ENCODE measurements at regions not wholly inside any gene's neighbourhood (a gene's known extent, or its start where the extent isn't known, plus 50 kb on each side); places are given as distances from the start of the nearest gene placed in this dataset.

DNA sequence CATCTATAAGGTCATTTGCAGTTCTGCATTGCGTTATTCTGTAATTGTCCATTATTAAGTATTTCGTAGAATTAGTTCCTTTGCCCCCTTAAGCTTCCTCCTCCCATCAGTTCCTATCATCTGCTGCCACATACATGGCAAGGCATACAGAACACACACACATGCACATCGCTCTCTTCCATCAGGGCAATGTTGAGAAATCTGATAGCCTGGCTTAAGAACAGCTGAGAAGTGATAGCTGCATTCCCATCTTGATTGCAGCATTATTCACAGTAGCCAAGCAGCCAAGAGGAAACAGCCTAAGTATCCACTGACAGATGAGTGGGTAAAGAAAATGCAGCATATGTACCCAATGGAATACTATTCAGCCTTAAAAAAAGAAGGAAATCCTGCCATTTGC, 186.8 kb upstream of the CADM1 start:
- H3K4me1 Mint-ChIP-seq: no peaks in the 10 kb centered on the region
- no peak overlapping the region for H3K27ac Mint-ChIP-seq
- H3K4me3 Mint-ChIP-seq: no peak overlapping the region
- no peak for DNase-seq
- no peaks in the 10 kb centered on the region for H3K27me3 Mint-ChIP-seq
- H3K36me3 Mint-ChIP-seq (ENCODE audit: low read depth): no peaks in the 10 kb centered on the region
- ChIA-PET POLR2A (no interaction called here), CTCF (no interaction called here)
- no peaks in the 10 kb centered on the region for H3K9me3 Mint-ChIP-seq

DNA sequence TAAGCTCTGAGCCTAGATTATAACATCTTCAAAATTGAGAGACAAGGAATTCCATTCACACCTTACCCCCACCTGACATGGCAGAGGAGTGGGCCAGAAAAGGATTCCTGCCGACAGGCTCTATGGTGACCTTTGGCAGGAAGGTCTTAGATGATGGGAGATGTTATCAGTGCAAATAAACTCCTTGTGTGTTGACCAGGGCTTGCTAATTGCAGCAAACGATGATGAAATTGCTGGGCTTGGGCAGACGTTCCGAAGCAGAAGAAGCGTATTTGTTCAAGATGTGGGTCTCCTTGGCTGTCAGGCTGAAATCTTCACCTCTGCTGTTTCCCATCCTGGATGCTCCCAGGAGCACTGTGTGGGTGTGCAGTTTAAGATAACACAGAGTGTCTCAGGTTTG, 183.7 kb upstream of the CADM1 start:
- H3K9me3 Mint-ChIP-seq: no peaks in the 10 kb centered on the region
- CTCF ChIA-PET: interaction anchor here (1.2 kb wide), 1 partner anchor 12 kb away, joined by 4 read pairs; no protein-coding TSS in a partner anchor
- H3K4me1 Mint-ChIP-seq: no peaks in the 10 kb centered on the region
- no peaks in the 10 kb centered on the region for H3K36me3 Mint-ChIP-seq (ENCODE audit: low read depth)
- H3K27ac Mint-ChIP-seq: no peak overlapping the region
- H3K4me3 Mint-ChIP-seq: no peak overlapping the region
- H3K27me3 Mint-ChIP-seq: no peaks in the 10 kb centered on the region
- DNase-seq: no peak
- POLR2A ChIA-PET: no interaction called here

DNA sequence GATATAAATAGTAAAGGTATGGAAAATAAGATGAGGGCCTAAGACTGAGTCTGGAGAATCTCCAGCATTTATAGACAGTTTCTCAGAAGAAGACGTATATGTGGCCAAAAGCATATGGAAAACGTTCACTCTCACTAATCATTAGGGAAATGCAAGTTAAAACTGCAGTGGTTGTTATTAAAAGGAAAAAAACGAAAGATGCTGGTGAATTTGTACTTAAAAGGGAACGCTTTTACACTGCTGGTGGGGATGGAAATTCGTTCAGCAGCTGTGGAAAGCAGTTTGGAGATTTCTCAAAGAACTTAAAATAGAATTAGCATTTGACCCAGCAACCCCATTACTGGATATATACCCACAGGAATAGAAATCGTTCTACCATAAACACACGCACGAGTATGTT, 180.5 kb upstream of the CADM1 start:
- H3K27ac Mint-ChIP-seq: no peak overlapping the region
- H3K36me3 Mint-ChIP-seq (ENCODE audit: low read depth): no peaks in the 10 kb centered on the region
- no peak overlapping the region for H3K4me3 Mint-ChIP-seq
- H3K4me1 Mint-ChIP-seq: no peaks in the 10 kb centered on the region
- DNase-seq: no peak
- POLR2A ChIA-PET: no interaction called here
- no peaks in the 10 kb centered on the region for H3K27me3 Mint-ChIP-seq
- H3K9me3 Mint-ChIP-seq: no peaks in the 10 kb centered on the region
- CTCF ChIA-PET: no interaction called here

DNA sequence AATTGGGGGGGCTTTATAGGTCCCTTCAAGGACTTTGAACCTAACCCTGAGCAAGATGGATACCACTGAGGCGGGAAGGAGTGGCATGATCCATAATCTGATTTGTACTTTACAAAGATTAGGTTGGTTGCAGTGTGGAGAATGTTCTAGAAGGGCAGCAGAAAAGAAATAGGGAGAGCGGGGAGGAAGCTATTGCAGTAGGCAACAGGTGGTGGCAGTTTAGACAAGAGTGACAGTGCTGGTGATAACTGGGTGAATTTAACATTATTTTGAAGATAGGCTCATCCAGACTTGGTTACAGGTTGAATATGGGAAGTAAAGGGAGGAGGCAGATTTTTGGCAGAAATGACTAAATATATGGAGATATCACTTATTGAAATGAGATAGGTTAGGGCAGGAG, 179.9 kb upstream of the CADM1 start:
- DNase-seq: no peak
- ChIA-PET CTCF (no interaction called here), POLR2A (no interaction called here)
- Mint-ChIP-seq H3K4me3 (no peak overlapping the region), H3K9me3 (no peaks in the 10 kb centered on the region), H3K36me3 (ENCODE audit: low read depth) (no peaks in the 10 kb centered on the region), H3K27ac (peak overlapping the region; percentile 2), H3K27me3 (no peaks in the 10 kb centered on the region), H3K4me1 (no peaks in the 10 kb centered on the region)

DNA sequence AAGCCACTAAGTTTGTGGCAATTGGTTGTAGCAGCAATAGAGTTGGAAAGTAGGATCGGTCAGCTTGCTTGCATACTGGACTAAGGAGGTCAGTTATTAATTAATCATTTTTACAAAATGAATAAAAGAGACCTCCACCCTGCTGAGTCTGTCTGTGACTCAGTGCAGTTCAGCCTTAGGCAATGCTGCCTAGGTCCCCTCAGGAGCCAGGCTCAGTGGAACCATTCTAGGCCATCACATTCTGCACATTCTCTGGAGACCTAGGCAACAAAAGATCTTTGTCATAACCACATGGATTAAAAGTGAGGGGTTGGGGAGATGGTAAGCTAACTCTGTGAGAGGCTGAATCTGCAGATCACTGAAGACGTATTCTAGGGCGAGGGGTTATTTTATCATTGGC, 178.7 kb upstream of the CADM1 start:
- no peak overlapping the region for H3K27ac Mint-ChIP-seq
- H3K4me1 Mint-ChIP-seq: no peaks in the 10 kb centered on the region
- DNase-seq: no peak
- POLR2A ChIA-PET: no interaction called here
- H3K9me3 Mint-ChIP-seq: no peaks in the 10 kb centered on the region
- CTCF ChIA-PET: interaction anchor here (0.6 kb wide), 1 partner anchor 106 kb away, joined by 3 read pairs; no protein-coding TSS in a partner anchor
- H3K4me3 Mint-ChIP-seq: no peak overlapping the region
- H3K27me3 Mint-ChIP-seq: no peaks in the 10 kb centered on the region
- no peaks in the 10 kb centered on the region for H3K36me3 Mint-ChIP-seq (ENCODE audit: low read depth)

DNA sequence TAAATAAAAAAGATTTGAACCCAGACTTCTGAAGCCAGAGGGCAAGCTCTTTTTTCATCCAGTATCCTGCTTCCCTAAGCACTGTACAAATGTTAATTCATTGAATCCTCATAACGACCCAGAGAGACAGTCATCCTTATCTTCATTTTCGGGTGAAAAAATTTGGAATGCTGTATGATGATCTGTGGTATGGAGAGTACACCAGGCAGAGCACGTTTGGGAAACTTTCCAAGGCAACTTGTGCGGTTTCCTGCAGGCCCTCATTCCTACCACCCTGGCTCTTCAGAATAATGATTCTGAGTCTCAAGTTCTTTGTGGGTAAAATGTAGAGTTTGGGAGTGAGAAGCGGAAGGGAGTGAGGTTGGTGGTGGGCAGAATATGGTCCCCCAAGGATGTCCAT, 177.9 kb upstream of the CADM1 start:
- ChIA-PET POLR2A (no interaction called here), CTCF (no interaction called here)
- Mint-ChIP-seq H3K36me3 (ENCODE audit: low read depth) (no peaks in the 10 kb centered on the region), H3K9me3 (no peaks in the 10 kb centered on the region), H3K27ac (no peak overlapping the region), H3K4me3 (no peak overlapping the region), H3K4me1 (no peaks in the 10 kb centered on the region), H3K27me3 (no peaks in the 10 kb centered on the region)
- DNase-seq: no peak

DNA sequence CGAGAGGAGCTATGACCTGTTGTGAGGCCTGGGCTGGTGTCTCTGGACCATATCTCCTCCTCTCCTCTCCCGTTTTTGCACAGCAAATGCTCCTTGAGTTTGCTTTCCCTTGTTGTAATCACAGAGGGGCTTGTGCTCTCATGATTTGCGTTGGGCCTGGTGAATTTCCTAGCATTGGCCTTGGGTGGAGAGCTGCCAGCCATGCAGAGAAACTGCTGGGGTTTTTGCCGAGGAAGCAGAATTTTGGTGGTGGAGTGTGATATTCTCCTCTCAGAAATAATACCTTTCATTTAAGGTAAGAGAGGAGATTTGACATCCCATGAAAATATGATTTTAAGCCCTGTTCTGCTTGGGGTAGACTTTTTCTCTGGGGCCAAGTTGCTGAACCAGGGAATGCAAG, 175.7 kb upstream of the CADM1 start:
- CTCF ChIA-PET: no interaction called here
- no peak overlapping the region for H3K4me3 Mint-ChIP-seq

DNA sequence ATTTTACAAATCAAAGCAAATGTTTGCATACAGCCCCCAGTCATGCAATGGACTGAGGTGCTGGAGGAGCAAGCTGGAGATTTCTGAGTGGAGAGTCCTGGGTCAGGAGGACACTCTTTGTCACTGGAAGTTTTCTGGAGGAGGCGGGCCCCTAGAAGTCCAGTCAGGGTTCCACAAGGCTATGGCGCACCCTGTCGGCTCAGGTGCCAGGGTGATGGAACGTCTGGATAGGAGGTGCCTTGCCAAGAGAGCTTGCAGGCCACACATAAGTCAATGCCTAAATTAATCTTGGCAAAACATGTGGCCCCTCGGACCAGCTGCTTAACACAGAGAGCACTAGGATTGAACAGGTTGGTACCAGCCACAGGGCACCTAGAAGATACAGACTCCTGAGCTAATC, 174.7 kb upstream of the CADM1 start:
- ChIA-PET CTCF (interaction anchor here (0.7 kb wide), 1 partner anchor 280 kb away, joined by 3 read pairs; no protein-coding TSS in a partner anchor), POLR2A (interaction anchor here (0.6 kb wide), 1 partner anchor 425 kb away, joined by 4 read pairs; no protein-coding TSS in a partner anchor)
- H3K27ac Mint-ChIP-seq: no peak overlapping the region
- no peaks in the 10 kb centered on the region for H3K27me3 Mint-ChIP-seq
- no peak for DNase-seq
- no peak overlapping the region for H3K4me3 Mint-ChIP-seq
- H3K9me3 Mint-ChIP-seq: no peaks in the 10 kb centered on the region
- no peaks in the 10 kb centered on the region for H3K4me1 Mint-ChIP-seq
- no peaks in the 10 kb centered on the region for H3K36me3 Mint-ChIP-seq (ENCODE audit: low read depth)

More for the DNA sequence above, 175.7 kb upstream of the CADM1 start:
- Mint-ChIP-seq H3K27ac (no peak overlapping the region), H3K4me1 (no peaks in the 10 kb centered on the region), H3K9me3 (no peaks in the 10 kb centered on the region), H3K36me3 (ENCODE audit: low read depth) (no peaks in the 10 kb centered on the region), H3K27me3 (no peaks in the 10 kb centered on the region)
- no peak for DNase-seq
- POLR2A ChIA-PET: no interaction called here

DNA sequence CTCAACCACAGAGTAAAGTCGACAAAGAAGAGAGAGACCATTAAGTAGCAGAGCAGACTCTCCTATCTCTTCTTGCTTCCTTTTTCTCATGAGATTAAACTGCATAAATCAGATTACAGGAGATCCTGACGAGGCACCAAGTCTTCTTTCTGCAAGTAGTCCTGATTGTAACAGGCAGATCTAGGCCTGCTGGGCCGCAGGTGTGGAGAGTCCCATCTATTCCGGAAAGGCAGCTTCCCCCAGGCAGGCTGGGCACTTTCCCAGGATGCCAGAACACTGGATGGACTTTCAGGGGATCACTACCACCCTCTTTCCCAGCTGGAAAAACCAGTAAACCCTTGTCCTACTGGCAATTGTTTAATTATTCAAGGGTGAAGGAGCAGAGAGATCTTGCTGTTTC, 173.0 kb upstream of the CADM1 start:
- Mint-ChIP-seq H3K27ac (no peak overlapping the region), H3K4me3 (no peak overlapping the region), H3K9me3 (no peaks in the 10 kb centered on the region), H3K27me3 (no peaks in the 10 kb centered on the region), H3K4me1 (no peaks in the 10 kb centered on the region), H3K36me3 (ENCODE audit: low read depth) (no peaks in the 10 kb centered on the region)
- ChIA-PET POLR2A (no interaction called here), CTCF (no interaction called here)
- no peak for DNase-seq

DNA sequence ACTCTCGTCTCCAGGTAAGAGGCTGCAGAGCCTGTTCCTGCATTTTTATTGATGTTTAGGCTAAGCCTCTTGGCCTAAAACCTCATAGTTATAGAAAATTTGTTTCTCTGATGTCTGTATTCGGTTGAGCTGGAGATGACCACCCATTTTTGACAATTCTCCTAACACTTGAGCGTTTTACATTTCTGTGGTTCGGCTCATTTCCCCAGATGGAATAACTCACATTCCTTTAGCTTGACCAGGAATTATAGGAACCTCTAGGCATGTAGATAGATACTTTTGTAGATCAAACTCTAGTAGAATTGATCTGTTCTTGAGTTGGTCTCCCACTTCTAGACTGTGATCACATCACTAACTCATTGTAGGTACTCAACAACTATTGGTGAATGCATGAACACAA, 172.6 kb upstream of the CADM1 start:
- Mint-ChIP-seq H3K4me3 (no peak overlapping the region), H3K27ac (no peak overlapping the region), H3K4me1 (no peaks in the 10 kb centered on the region), H3K27me3 (no peaks in the 10 kb centered on the region), H3K36me3 (ENCODE audit: low read depth) (no peaks in the 10 kb centered on the region), H3K9me3 (no peaks in the 10 kb centered on the region)
- DNase-seq: no peak
- ChIA-PET POLR2A (no interaction called here), CTCF (no interaction called here)

DNA sequence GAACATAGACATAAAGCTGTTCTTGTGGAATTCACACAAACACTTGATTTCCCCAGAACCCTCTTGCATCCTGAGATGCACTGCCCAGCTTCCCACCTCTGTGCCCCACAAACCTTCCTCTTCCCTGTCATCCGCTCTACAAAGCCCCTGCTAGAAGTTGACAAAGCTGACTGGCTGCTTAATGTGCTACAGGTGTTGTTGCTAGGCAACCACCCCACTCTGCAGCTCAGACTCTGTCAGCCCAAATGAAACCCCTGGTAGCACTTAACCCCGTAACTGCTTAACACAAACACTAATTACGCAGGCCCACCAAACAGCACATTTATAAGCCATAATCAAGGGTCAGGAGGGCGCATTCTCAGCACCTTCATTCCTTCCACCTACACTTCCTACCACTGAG, 172.0 kb upstream of the CADM1 start:
- POLR2A ChIA-PET: no interaction called here
- no peaks in the 10 kb centered on the region for H3K36me3 Mint-ChIP-seq (ENCODE audit: low read depth)
- no peak overlapping the region for H3K27ac Mint-ChIP-seq
- DNase-seq: no peak
- H3K9me3 Mint-ChIP-seq: no peaks in the 10 kb centered on the region
- CTCF ChIA-PET: no interaction called here
- H3K27me3 Mint-ChIP-seq: no peaks in the 10 kb centered on the region
- no peaks in the 10 kb centered on the region for H3K4me1 Mint-ChIP-seq
- H3K4me3 Mint-ChIP-seq: no peak overlapping the region

DNA sequence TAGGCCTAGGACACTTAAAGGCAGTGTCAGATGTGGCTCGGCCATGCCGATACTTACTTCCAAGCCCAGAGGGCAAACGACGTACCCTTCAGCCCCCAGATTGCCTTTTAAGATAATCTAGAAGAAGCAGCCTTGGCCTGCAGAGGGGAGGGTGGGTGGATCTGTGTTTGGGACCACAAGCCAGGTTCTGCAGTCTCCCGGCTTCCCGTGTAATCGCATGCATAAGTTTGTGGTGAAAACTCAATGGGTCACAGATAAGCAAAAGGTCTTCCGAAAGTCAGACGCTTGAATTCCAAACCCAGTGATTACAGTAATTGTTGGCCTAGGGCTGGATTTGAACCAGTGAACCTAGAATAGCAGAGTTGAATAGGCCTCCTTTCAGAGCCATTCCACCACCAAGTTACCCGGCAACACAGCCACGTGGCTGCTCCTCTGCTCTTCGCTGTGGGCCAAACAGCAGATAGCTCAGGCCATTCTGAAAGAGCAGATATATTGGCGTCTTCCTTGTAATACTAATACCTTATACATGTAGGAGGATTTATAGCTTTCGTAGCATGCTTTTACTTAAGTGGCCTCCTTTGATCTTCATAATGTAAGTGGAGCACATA, 170.8 kb upstream of the CADM1 start:
- H3K36me3 Mint-ChIP-seq (ENCODE audit: low read depth): no peaks in the 10 kb centered on the region
- ChIA-PET CTCF (no interaction called here), POLR2A (no interaction called here)
- H3K27ac Mint-ChIP-seq: no peak overlapping the region
- H3K4me1 Mint-ChIP-seq: no peaks in the 10 kb centered on the region
- no peaks in the 10 kb centered on the region for H3K9me3 Mint-ChIP-seq
- no peak overlapping the region for H3K4me3 Mint-ChIP-seq
- H3K27me3 Mint-ChIP-seq: no peaks in the 10 kb centered on the region
- DNase-seq: no peak

DNA sequence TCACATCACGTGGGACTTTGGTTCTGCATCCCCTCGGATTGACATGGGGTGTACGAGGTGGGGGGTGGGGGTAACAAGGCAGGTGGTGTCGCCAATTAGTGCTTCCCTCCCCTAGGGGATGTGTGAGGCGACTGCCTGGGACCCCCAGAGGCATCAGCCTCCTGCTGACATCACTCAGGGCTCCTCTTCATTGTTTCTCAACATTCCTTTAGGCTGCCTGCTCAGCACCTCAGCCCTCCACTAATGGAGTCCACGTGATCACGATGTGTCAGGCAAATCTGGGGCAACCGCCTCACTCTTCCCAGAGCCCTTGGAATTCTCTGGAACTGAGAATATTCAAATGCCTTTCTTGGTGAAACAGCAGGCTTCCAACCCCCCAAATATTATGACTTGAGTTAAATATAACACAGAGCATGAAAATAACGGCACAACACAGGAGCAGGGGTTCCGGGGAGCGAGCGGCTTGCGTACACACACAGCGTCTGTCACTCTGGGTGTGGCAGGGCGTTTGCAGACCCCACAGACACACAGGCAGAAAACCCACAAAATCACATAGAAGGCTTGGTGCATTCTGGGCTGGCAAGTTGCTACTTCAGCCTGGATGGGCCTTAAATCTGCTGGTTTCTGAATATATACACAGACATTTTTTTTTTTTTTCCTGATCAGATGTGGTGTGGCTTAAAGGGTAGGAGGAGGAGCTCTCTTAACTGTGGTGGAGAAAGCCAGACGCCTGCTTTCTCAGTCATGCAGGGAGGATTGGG, 170.1 kb upstream of the CADM1 start:
- CTCF ChIA-PET: no interaction called here
- no peak for DNase-seq
- Mint-ChIP-seq H3K27ac (no peak overlapping the region), H3K9me3 (no peaks in the 10 kb centered on the region), H3K36me3 (ENCODE audit: low read depth) (no peaks in the 10 kb centered on the region), H3K27me3 (no peaks in the 10 kb centered on the region), H3K4me1 (no peaks in the 10 kb centered on the region), H3K4me3 (no peak overlapping the region)
- POLR2A ChIA-PET: no interaction called here

DNA sequence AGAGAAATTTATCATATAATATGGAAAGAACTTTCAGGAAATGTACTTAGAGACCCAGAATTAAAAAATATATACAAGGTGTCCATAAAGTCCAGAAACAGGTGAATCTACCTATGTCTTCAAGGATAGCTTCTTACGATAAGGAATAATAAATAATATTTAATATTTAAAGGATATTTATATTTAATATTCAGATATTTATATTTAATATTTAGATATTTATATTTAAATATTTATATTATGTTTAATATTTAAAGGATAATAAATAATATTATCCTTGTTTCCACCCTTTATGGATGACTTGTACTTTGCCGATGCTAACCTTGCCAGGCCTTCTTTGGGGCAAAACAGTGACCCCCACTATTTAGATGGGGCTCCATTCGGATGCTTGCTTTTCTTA, 169.5 kb upstream of the CADM1 start:
- Mint-ChIP-seq H3K4me1 (no peaks in the 10 kb centered on the region), H3K27ac (no peak overlapping the region), H3K27me3 (no peaks in the 10 kb centered on the region), H3K9me3 (no peaks in the 10 kb centered on the region), H3K4me3 (no peak overlapping the region), H3K36me3 (ENCODE audit: low read depth) (no peaks in the 10 kb centered on the region)
- POLR2A ChIA-PET: no interaction called here
- CTCF ChIA-PET: interaction anchor here (1.5 kb wide), 1 partner anchor 13 kb away, joined by 3 read pairs; no protein-coding TSS in a partner anchor
- no peak for DNase-seq

All from activated CD4-positive, alpha-beta T cell treated with anti-CD3 and anti-CD28 coated beads, Interleukin-2, amount 10 ng/mL, durations not matched to agents 7 days and 5 days (primary cell).